C4-2B (cell line): ENCODE measurements at regions not wholly inside any gene's neighbourhood (a gene's known extent, or its start where the extent isn't known, plus 50 kb on each side); places are given as distances from the start of the nearest gene placed in this dataset.

Source experiments
- CTCF ChIP-seq: fragments of 450-650 bp; conservative IDR thresholded peaks from 2 replicates; pipeline ENCODE4 v1.5.1; 2017; ENCODE audit warnings: mild to moderate bottlenecking
- ZFX ChIP-seq: fragments of 450-650 bp; IDR thresholded peaks from 2 replicates; pipeline ENCODE4 v1.6.1; 2017

- TF ChIP-seq CTCF (no peak), ZFX (no peak)
Measured at GRCh38 chr10:10785627-10786026, 232.0 kb upstream of the CELF2 start.
